T-helper 2 cell treated with Interferon-gamma antibody and Interleukin-4, amounts not matched to agents 100 ng/mL and 5 ng/mL, for 36 hours (primary cell): ENCODE measurements at regions not wholly inside any gene's neighbourhood (a gene's known extent, or its start where the extent isn't known, plus 50 kb on each side); places are given as distances from the start of the nearest gene placed in this dataset.
"Not testable (repeated sequence)": the region's sequence is repeated elsewhere in the genome, so short reads cannot be mapped to it uniquely, and the experiment has no call there.

Experiments
- intact Hi-C: fragments of 100-400 bp; cut with micrococcal nuclease; formaldehyde crosslinking; loops from one replicate; pipeline ENCODE4 v1.15.1; 2023

DNA sequence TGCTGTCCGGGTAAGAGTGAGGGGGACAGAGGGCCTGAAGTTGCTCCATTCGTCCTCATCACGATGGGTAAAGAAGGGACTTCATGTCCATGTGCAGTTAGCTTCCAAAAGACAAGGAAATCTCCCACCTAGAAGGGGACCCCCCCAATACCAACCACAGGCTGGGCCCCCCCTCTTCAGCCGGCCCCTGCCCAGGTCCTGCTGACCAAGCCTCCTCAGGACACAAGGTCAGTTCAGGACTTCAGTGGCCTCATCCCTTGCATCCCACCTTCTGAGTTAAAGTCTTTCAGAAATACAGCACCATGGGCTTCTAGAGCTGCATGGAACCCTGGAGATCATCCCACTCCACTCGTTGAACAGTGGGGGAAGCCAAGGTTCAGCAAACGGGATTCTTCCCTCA, 115.4 kb upstream of the ERG start:
- intact Hi-C loops, result no loop called here

DNA sequence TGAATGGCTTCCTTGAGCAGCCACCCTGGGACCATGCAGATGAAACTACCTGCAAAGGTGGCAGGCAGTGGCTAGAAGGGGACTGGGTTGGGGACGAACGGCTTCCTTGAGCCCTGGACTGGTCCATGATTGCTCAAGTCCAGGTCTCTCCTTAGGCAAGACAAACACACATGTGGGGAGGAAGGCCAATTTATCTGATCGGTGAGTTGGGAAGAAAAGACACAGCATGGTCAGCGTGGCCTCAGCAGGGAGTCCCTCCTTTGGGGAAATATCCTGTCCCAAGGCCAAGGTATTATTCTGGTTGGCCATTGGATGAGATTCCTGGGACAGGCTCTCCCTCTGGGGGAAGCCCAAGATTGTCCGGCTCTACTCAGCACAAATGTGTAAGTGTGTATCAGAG, 116.3 kb upstream of the ERG start:
- intact Hi-C loops, result no loop called here

DNA sequence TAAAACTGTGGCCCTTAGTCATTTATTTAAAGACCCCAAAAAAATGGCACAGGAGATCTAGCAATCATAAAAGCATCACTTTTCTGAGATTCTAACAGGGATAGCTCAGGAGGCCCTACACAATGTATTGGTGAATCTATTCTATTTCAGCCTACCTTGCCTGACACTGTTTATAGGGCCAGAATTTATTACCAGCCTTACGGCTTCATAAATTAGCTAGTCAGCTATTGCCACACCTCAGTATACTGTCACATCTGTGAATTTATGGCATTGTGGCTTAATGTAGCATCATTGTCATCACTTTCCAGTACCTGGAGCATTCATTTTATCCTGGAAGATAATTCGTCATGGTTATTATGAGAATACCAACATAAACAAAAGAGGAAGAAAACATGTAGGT, 121.2 kb upstream of the ERG start:
- intact Hi-C loops, result no loop called here

DNA sequence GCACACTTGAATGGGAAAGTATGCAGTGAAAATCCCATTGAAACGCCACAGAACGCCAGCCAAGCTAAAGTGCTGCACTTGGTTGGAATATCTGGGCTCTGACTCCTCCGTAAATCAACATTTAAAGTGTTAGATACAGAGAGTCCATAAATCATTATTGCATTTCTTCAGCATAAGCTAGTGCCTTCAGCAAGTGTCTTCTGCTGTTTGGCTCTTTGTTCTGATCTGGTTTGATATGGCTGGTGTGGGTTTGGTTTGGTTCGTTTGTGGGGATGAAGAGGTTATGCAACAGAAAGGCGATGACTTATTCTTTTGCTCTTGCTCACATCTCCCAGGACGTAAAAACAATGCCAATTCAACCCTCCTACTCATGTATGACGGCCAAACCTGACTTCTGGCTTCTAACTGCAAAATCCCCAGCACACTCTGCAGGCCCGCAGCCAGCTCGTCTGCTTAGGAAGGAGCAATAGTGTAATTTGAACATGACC, 121.8 kb upstream of the ERG start:
- intact Hi-C loops, result no loop called here

GRCh38 chr21:38621132-38621531, 122.9 kb upstream of the ERG start:
- intact Hi-C loops, result no loop called here

DNA sequence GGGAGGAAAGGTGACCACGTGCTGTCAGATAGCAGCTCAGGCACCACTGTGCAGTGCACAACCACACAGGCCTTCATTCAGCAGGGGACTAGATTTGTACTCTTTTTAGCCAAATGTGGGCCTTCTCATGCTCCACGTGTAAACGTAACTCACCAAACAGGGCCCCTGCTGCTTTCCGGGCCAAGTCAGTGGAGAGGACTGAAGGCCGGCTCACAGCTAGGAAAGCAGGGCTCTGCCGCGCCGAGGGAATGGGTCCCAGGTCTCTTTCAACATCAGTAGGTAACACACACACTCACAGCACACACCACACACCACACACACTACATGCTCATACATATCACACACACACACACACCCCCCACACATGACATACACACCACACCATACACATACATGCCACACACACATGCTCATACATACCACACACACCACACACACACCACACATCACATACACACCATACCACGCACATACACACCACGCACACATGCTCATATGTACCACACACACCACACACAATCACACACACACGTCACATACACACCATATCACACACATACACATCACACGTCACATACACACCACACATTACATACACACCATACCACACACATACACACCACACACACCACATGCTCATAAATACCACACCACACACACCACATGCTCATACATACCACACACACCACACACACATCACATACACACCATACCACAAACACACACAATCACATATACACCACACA, 124.0 kb upstream of the ERG start:
- intact Hi-C loops, result no loop called here

- intact Hi-C loops, result no loop called here
These were observed 124.5 kb upstream of the ERG start for GRCh38 chr21:38622827-38623209.

DNA sequence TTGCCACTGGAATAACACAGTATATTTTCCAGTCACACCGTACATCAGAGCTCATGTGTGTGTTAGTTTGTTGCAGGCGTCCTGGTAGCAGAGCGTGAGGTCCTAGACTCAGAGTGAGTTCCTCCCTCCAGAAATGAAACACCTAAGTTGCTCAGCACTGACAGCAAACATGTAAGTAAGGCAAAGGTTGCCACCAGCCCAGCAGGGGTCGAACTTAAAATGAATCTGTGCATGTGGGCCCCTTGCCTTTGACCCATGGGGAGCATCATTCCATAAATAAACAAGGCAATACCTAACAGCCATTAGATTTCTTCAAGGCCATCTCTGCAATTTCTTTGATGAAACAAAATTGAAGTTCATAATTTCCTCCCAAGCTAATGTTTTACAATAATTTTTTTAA, 125.3 kb upstream of the ERG start:
- intact Hi-C loops, result no loop called here

DNA sequence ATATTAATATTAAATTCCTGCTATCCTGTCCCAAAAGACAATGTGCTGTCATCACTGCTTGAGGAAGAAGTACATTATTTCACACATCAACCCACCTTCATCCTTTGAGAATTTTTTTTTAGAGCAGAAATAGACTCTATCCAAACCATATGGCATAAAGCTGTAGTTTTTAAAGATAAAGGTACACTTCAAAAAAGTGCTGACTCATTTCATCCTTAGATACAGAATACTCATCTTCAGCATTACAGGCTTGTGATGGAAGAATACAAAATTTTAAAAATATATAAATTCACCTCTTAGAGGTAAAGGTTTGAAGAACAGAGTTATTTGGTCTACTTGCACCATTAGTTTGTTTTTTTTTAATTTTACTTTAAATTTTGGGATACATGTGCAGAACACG, 126.7 kb upstream of the ERG start:
- intact Hi-C loops, result no loop called here

DNA sequence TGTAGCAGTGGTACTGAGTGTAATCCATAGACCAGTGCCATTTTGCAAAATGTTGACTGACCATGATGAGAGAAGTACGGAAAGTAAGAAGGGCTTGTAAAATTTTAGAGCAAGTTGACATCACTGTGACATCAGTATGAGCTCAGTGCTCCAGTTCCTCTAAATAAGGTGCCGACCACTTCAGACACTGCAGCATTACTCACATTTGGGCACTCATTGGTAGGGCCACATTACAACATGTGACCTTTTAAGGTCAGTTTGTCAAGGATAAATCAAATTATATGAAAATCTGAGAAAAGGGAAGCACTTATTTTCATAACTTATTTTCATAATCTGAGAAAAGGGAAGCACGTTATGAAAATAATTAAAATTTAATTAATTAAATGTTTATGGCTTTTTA, 128.0 kb upstream of the ERG start:
- intact Hi-C loops, result no loop called here

DNA sequence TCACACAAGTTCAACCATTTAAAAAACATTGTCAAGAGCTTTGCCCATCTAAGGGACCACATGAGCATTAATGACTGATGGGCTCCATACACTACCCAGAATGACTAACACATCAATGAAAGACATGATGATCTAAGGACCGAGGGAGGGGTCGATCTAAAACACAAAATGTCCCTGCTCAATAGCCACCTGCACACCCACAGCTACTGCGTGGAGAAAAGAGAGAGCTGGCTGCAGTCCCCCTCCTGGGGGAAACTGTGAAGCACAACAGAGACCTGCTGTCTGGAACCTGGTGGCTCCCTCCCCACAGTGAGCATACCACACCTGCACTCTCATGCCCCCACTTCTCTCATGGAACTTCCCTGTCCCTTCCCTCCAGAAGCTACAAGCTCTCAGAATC, 130.1 kb upstream of the ERG start:
- intact Hi-C loops, result no loop called here

- intact Hi-C loops, result no loop called here
These were observed 132.9 kb upstream of the ERG start for GRCh38 chr21:38631206-38631605.

- intact Hi-C loops, result no loop called here
These were observed 133.4 kb upstream of the ERG start for GRCh38 chr21:38631676-38632075.

GRCh38 chr21:38637161-38637560, 138.9 kb upstream of the ERG start:
- intact Hi-C loops, result no loop called here

GRCh38 chr21:38639571-38640354, 141.5 kb upstream of the ERG start:
- intact Hi-C loops, result no loop called here

DNA sequence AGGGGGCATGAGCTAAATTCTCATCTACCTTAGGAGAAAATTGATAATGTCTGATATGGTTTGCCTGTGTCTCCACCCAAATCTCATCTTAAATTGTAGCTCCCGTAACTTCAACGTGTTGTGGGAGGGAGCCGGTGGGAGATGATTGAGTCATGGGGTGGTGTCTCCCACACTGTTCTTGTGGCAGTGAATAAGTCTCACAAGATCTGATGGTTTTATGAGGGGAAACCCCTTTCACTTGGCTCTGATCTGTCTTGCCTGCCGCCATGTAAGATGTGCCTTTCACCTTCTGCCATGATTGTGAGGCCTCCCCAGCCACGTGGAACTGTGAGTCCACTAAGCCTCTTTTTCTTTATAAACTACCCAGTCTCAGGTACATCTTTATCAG, 142.1 kb upstream of the ERG start:
- intact Hi-C loops, result not testable (repeated sequence)

- intact Hi-C loops, result no loop called here
These were observed 145.2 kb upstream of the ERG start for GRCh38 chr21:38643404-38644023.

DNA sequence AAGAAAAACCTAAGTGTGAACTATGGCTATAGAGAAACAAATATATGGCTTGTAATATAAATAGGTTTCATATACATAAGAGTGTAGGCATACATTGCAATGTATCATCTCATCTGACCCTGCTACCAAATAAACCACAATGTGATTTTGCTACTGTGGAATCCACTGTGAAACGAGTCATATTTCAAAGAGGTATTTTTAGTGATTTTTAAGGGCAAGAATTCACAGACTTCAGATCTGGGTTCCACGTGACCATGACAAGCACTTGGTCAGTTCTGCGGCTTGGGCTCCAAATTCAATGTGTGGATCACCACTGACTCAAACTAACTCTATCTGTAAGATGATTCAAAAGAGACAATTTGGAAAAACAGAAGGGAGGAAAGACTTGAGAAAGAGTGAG, 147.0 kb upstream of the ERG start:
- intact Hi-C loops, result no loop called here

GRCh38 chr21:38646213-38646837, 148.0 kb upstream of the ERG start:
- intact Hi-C loops, result no loop called here

DNA sequence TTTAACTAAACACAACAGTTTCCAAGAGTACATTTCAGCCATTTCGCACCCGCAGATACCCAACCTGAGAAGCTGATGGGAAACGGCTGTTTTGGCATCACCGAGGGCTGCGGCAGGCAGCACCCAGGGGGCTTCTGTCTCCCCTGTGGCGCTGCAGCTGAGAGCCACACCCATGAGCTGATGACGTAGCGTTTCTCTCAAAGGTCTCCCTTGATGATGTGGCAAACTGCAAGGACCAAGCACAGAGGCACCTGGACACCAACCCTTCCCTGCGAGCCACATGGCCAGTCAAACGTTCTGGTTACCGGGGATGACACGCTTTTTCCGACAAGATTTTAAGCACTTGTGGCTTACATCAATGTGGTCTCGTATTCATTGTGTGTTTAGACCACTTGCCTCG, 150.8 kb upstream of the ERG start:
- intact Hi-C loops, result no loop called here

DNA sequence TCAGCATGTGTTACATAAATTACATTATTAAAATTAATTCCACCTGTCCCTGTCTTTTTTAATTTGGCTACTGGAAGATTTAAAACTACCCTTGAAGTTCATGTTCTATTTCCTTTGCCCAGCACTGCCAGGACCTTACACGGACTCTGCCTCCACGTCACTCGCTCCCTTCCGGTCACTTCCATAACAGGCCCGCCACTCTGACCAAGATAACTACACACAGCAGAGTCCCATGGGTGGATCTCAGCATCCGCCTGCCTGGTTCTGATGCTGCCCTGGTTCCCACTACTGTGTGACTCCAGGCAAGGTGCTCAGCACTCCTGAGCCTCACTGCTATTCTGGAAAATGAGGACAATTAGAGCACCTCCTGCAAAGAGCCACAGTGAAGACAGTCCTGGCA, 153.3 kb upstream of the ERG start:
- intact Hi-C loops, result no loop called here

GRCh38 chr21:38652396-38652795, 153.3 kb upstream of the ETS2 start:
- intact Hi-C loops, result no loop called here
